DOHH2 (cell line): ENCODE measurements at regions not wholly inside any gene's neighbourhood (a gene's known extent, or its start where the extent isn't known, plus 50 kb on each side); places are given as distances from the start of the nearest gene placed in this dataset.

Experiments
- CTCF ChIP-seq: fragments of 200-600 bp; sonication (generic); IDR thresholded peaks from one replicate; pipeline ENCODE4 v1.5.1; 2014; ENCODE audit warnings: antibody characterized with exemption, mild to moderate bottlenecking, low read depth, low read length; ENCODE audit not compliant: poor library complexity, severe bottlenecking
- EZH2phosphoT487 ChIP-seq: fragments of 200-600 bp; sonication (generic); IDR thresholded peaks from 2 replicates; pipeline ENCODE4 v1.6.1; 2017; ENCODE audit warnings: borderline replicate concordance, mild to moderate bottlenecking, antibody characterized with exemption, low read length, moderate library complexity, mixed read lengths

- TF ChIP-seq CTCF: no peak
- TF ChIP-seq EZH2phosphoT487: no peak
Measured at GRCh38 chr3:154900816-154901215, 179.3 kb upstream of the MME start.
